ENCODE measurements at regions not wholly inside any gene's neighbourhood (a gene's known extent, or its start where the extent isn't known, plus 50 kb on each side); places are given as distances from the start of the nearest gene placed in this dataset.

DNA sequence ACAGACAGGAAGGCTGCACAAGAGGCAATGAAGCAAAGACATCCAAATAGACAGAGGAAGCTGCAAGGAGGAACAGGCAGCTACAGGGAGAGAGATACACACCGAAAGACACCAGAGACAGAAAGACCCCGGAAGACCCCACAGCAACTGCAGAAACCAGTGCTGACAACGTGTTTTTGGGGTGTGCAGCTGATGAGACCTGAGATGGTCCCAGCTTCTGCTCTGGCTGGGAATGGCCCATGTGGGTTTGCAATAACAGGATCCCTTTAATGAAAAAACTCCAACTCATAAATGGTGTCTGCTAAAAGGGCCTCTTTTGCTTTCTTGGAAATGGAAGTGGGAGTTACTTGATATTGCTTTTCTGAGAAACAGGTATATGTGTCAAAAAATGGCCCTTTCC, 101.5 kb upstream of the CDH11 start:
- Mint-ChIP-seq H3K4me1 (no peaks in the 10 kb centered on the region), H3K4me3 (no peak overlapping the region), H3K27me3 (no peaks in the 10 kb centered on the region), H3K27ac (no peak overlapping the region), H3K9me3 (ENCODE audit: insufficient read depth) (peaks cover 4% of the 10 kb centered on the region)
- DNase-seq = no peak
- intact Hi-C loops (cut with micrococcal nuclease) = no loop called here
- Histone ChIP-seq H3K27ac (ENCODE audit: low read length in 2 of 2) (no peak overlapping the region), H3K4me1 (ENCODE audit: control insufficient read depth in 2 of 2, insufficient read depth in 2 of 2, low read length in 2 of 2) (no peaks in the 10 kb centered on the region), H3K27me3 (replicated peaks in 1 of 4; ENCODE audit: control extremely low read depth in 1 of 4, control insufficient read depth in 3 of 4, insufficient read depth in 4 of 4, low read length in 3 of 4) (no peaks in the 10 kb centered on the region), H3K4me3 (ENCODE audit: control extremely low read depth in 1 of 5, extremely low read depth in 1 of 5, insufficient read depth in 1 of 5, low read depth in 2 of 5, low read length in 4 of 5) (no peak overlapping the region), H3K36me3 (replicated peaks in 1 of 2; ENCODE audit: control extremely low read depth in 1 of 2, control insufficient read depth in 1 of 2, extremely low read depth in 1 of 2, insufficient read depth in 2 of 2, low read length in 1 of 2) (no peaks in the 10 kb centered on the region), H3K9me3 (ENCODE audit: control extremely low read depth in 1 of 3, control insufficient read depth in 2 of 3, insufficient read depth in 1 of 3, low read length in 2 of 3) (no peaks in the 10 kb centered on the region), H2AFZ (ENCODE audit: insufficient read depth, low read depth, low read length, poor library complexity, severe bottlenecking) (no peak overlapping the region), H3K79me2 (ENCODE audit: control insufficient read depth, insufficient read depth, low read length) (no peaks in the 10 kb centered on the region), H3K9ac (ENCODE audit: low read length) (no peak overlapping the region), H3K4me2 (replicated peaks; ENCODE audit: low read depth, low read length, poor library complexity, severe bottlenecking) (no peak overlapping the region), H4K20me1 (ENCODE audit: control insufficient read depth, insufficient read depth, low read length, poor library complexity, severe bottlenecking) (no peaks in the 10 kb centered on the region)
- CTCF ChIA-PET = no interaction called here
- no peak for TF ChIP-seq EZH2 (IDR thresholded peaks at IDR 0.05; ENCODE audit: borderline replicate concordance, insufficient read depth, low read depth, low read length, poor library complexity, severe bottlenecking)
- TF ChIP-seq, protein P1, sequence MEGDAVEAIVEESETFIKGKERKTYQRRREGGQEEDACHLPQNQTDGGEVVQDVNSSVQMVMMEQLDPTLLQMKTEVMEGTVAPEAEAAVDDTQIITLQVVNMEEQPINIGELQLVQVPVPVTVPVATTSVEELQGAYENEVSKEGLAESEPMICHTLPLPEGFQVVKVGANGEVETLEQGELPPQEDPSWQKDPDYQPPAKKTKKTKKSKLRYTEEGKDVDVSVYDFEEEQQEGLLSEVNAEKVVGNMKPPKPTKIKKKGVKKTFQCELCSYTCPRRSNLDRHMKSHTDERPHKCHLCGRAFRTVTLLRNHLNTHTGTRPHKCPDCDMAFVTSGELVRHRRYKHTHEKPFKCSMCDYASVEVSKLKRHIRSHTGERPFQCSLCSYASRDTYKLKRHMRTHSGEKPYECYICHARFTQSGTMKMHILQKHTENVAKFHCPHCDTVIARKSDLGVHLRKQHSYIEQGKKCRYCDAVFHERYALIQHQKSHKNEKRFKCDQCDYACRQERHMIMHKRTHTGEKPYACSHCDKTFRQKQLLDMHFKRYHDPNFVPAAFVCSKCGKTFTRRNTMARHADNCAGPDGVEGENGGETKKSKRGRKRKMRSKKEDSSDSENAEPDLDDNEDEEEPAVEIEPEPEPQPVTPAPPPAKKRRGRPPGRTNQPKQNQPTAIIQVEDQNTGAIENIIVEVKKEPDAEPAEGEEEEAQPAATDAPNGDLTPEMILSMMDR (IDR thresholded peaks at IDR 0.05) = no peak
- WGBS (ENCODE audit: insufficient coverage) = 68% methylated on average over 3 of the region's 3 CpGs
- POLR2A ChIA-PET = no interaction called here
- ATAC-seq (ENCODE audit: low read depth) = no peak

DNA sequence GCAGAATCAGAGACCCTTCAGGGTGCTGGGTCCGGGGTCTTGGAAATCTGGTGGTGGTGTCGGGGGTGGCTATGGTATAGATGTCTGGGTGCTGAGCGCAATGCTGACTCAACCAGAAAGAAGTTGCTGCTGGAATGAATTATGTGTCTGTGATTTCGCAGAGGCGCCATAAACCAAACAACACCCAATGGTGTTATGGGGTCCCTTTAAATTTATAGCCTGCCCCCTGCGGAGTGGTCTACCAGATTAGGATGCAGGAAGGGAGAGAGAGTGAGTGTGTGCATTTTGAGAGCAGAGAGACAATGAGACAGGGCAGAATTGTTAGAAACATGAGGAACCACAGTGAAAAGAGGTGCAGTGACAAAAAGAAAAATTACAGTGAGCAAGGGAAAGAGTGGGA, 100.7 kb upstream of the CDH11 start:
- ChIA-PET CTCF (no interaction called here), POLR2A (no interaction called here)
- Histone ChIP-seq H4K20me1 (ENCODE audit: control insufficient read depth, insufficient read depth, low read length, poor library complexity, severe bottlenecking) (no peaks in the 10 kb centered on the region), H3K27me3 (replicated peaks in 1 of 4; ENCODE audit: control extremely low read depth in 1 of 4, control insufficient read depth in 3 of 4, insufficient read depth in 4 of 4, low read length in 3 of 4) (no peaks in the 10 kb centered on the region), H3K79me2 (ENCODE audit: control insufficient read depth, insufficient read depth, low read length) (no peaks in the 10 kb centered on the region), H3K36me3 (replicated peaks in 1 of 2; ENCODE audit: control extremely low read depth in 1 of 2, control insufficient read depth in 1 of 2, extremely low read depth in 1 of 2, insufficient read depth in 2 of 2, low read length in 1 of 2) (no peaks in the 10 kb centered on the region), H3K4me2 (replicated peaks; ENCODE audit: low read depth, low read length, poor library complexity, severe bottlenecking) (no peak overlapping the region), H3K4me1 (ENCODE audit: control insufficient read depth in 2 of 2, insufficient read depth in 2 of 2, low read length in 2 of 2) (no peaks in the 10 kb centered on the region), H3K9me3 (ENCODE audit: control extremely low read depth in 1 of 3, control insufficient read depth in 2 of 3, insufficient read depth in 1 of 3, low read length in 2 of 3) (no peaks in the 10 kb centered on the region), H2AFZ (ENCODE audit: insufficient read depth, low read depth, low read length, poor library complexity, severe bottlenecking) (no peak overlapping the region), H3K27ac (ENCODE audit: low read length in 2 of 2) (no peak overlapping the region), H3K9ac (ENCODE audit: low read length) (no peak overlapping the region), H3K4me3 (ENCODE audit: control extremely low read depth in 1 of 5, extremely low read depth in 1 of 5, insufficient read depth in 1 of 5, low read depth in 2 of 5, low read length in 4 of 5) (no peak overlapping the region)
- intact Hi-C loops (cut with micrococcal nuclease) = no loop called here
- Mint-ChIP-seq H3K4me3 (no peak overlapping the region), H3K27ac (no peak overlapping the region), H3K4me1 (no peaks in the 10 kb centered on the region), H3K27me3 (no peaks in the 10 kb centered on the region), H3K9me3 (ENCODE audit: insufficient read depth) (peaks cover 4% of the 10 kb centered on the region)
- no peak for ATAC-seq (ENCODE audit: low read depth)
- WGBS (ENCODE audit: insufficient coverage) = 43% methylated on average over 3 of the region's 6 CpGs
- no peak for DNase-seq
- TF ChIP-seq EZH2 (IDR thresholded peaks at IDR 0.05; ENCODE audit: borderline replicate concordance, insufficient read depth, low read depth, low read length, poor library complexity, severe bottlenecking) = no peak
- TF ChIP-seq, protein P1 (IDR thresholded peaks at IDR 0.05) = no peak
